ENCODE measurements at regions not wholly inside any gene's neighbourhood (a gene's known extent, or its start where the extent isn't known, plus 50 kb on each side); places are given as distances from the start of the nearest gene placed in this dataset.

DNA sequence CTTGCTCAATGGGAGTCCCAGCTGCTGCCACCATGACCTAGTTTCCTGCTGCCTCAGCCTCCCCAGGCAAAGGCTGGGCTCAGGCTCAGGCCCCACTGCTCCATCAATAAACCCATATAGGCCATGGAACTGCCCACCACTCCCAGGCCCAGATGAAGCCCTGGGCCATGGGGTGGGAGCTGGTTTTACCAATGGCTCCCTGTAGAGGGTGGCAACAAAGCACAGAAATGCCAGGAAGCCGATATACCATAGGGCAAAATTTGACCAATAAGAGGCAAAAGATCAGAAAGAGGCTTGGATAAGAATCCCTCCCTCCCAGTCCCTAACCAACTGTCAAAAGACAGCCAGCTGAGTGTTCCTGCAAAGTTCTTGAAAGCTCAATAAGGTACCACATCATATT is 101.8 kb upstream of the DOCK1 start:
- in situ Hi-C loops (cut with MboI; ENCODE audit: low sequenced_read_pairs, unreplicated experiment): no loop called here
- TF ChIP-seq CTCF (IDR thresholded peaks at IDR 0.05; ENCODE audit: borderline replicate concordance, control extremely low read depth, extremely low read depth, insufficient read depth, missing control alignments): no peak
- no peak for DNase-seq (ENCODE audit: low spot score)

DNA sequence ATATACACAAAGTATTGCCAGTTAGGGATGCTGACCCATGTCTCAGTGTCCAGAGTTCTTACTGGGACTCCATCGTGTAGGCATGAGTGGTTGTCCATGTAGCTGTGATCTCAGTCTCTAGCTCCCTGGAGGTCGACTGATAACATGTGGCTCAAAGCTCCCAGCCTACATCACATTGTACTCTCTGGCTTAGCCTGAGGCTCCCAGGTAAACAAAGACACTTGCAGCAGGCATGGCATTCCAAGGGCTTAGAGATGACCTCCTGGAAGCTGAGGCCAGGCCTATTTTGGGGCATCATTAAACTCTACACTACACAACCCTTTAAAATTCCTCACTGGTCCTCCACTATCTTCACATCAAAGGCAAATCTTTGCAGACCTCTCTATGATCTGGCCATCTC is 100.8 kb upstream of the DOCK1 start:
- DNase-seq (ENCODE audit: low spot score): no peak
- in situ Hi-C loops (cut with MboI; ENCODE audit: low sequenced_read_pairs, unreplicated experiment): no loop called here
- no peak for TF ChIP-seq CTCF (IDR thresholded peaks at IDR 0.05; ENCODE audit: borderline replicate concordance, control extremely low read depth, extremely low read depth, insufficient read depth, missing control alignments)

DNA sequence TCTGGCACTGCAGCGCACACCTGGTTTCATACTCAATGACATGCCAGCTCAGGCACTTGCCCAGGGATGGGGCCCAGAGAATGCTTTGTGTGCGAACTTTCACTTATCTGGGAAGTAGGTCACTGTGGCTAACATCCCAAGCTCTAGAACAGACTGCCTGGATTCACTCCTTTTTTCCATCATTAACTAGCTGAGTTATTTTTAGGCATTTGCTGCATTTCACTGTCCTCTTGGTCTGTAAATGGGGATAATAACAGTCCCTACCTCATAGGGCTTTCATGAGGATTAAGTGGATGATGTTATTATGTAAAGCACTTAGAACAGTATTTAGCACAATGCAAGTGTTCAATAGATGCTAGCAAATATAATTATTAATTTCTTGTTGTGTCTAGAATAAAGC is 98.7 kb upstream of the DOCK1 start:
- DNase-seq (ENCODE audit: low spot score): no peak
- in situ Hi-C loops (cut with MboI; ENCODE audit: low sequenced_read_pairs, unreplicated experiment): no loop called here
- TF ChIP-seq CTCF (IDR thresholded peaks at IDR 0.05; ENCODE audit: borderline replicate concordance, control extremely low read depth, extremely low read depth, insufficient read depth, missing control alignments): no peak

DNA sequence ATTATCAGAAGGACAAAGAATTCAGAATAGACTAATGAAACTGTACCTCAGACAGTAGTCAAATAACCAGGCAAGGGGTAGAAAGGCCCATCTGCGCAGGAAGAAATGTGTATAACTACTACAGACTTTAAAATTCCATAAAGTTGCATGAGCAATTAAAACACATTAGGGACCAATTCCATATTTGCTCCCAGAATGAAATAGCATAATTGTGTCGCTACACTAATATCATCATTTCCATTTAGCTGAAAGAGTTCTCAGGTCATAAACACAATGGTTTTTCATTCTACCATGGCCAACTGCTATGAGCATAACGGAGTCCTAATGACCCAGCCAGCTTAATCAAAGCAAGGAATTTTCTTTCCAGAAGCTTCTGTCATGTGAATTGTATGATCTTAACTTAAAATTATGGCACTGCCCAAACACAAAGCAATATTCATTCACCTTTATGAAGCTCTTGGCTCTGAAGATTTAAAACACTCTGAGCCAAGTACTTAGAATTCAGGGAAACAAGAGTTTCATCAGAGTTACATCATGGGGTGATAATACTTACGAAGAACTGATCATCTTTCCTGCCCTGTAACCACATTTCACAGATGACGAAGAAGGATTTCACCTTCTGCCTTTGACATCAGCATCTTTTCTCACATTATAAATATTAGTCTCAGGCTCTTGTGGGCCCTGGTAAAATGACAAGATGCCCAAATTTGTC is 98.1 kb upstream of the DOCK1 start:
- TF ChIP-seq CTCF (IDR thresholded peaks at IDR 0.05; ENCODE audit: borderline replicate concordance, control extremely low read depth, extremely low read depth, insufficient read depth, missing control alignments): no peak
- DNase-seq (ENCODE audit: low spot score): no peak
- in situ Hi-C loops (cut with MboI; ENCODE audit: low sequenced_read_pairs, unreplicated experiment): no loop called here

GRCh38 chr10:126808103-126808502 is 97.1 kb upstream of the DOCK1 start:
- in situ Hi-C loops (cut with MboI; ENCODE audit: low sequenced_read_pairs, unreplicated experiment): no loop called here
- no peak for TF ChIP-seq CTCF (IDR thresholded peaks at IDR 0.05; ENCODE audit: borderline replicate concordance, control extremely low read depth, extremely low read depth, insufficient read depth, missing control alignments)
- DNase-seq (ENCODE audit: low spot score): no peak

- no peak for DNase-seq (ENCODE audit: low spot score)
- TF ChIP-seq CTCF (IDR thresholded peaks at IDR 0.05; ENCODE audit: borderline replicate concordance, control extremely low read depth, extremely low read depth, insufficient read depth, missing control alignments): no peak
- in situ Hi-C loops (cut with MboI; ENCODE audit: low sequenced_read_pairs, unreplicated experiment): no loop called here
Measured at GRCh38 chr10:126813432-126813831, 91.8 kb upstream of the DOCK1 start.

Measured in GM13976 (cell line).